Astrocyte (in vitro differentiated cells and primary cell): ENCODE measurements at regions not wholly inside any gene's neighbourhood (a gene's known extent, or its start where the extent isn't known, plus 50 kb on each side); places are given as distances from the start of the nearest gene placed in this dataset.

ENCODE experiments used
- CTCF ChIP-seq: IDR thresholded peaks from 2 replicates; pipeline ENCODE4 v1.5.1; 2011; ENCODE audit warnings: low read depth, mild to moderate bottlenecking, inconsistent platforms, low read length, moderate library complexity; ENCODE audit not compliant: insufficient read depth
- EZH2 ChIP-seq: IDR thresholded peaks from 2 replicates; pipeline ENCODE4 v1.6.1; 2012; ENCODE audit warnings: mild to moderate bottlenecking, low read length, inconsistent platforms; ENCODE audit not compliant: insufficient read depth

- TF ChIP-seq CTCF (no peak), EZH2 (no peak)
Measured at GRCh38 chr3:159796744-159797143, 191.9 kb upstream of the IL12A start.
